Hematopoietic multipotent progenitor cell (in vitro differentiated cells): ENCODE measurements at regions not wholly inside any gene's neighbourhood (a gene's known extent, or its start where the extent isn't known, plus 50 kb on each side); places are given as distances from the start of the nearest gene placed in this dataset.
"Not testable (repeated sequence)": the region's sequence is repeated elsewhere in the genome, so short reads cannot be mapped to it uniquely, and the experiment has no call there.

Experiments
- DNase-seq, 3 donors: peaks; one replicate each; pipeline ENCODE4 v3.0.0-alpha.2; 2011 to 2015; ENCODE audit warnings: low read depth in 2 of 3, low spot score in 2 of 3

GRCh38 chr2:53381271-53381670 is 386.3 kb upstream of the CHAC2 start:
- no peak for DNase-seq

GRCh38 chr2:53379547-53379946 is 388.1 kb upstream of the CHAC2 start:
- DNase-seq = no peak

- DNase-seq = no peak
These were observed 388.8 kb upstream of the CHAC2 start for GRCh38 chr2:53378791-53379190.

GRCh38 chr2:53373126-53373525 is 394.5 kb upstream of the CHAC2 start:
- no peak for DNase-seq

- DNase-seq = no peak
These were observed 401.1 kb upstream of the CHAC2 start for GRCh38 chr2:53366543-53366942.

DNA sequence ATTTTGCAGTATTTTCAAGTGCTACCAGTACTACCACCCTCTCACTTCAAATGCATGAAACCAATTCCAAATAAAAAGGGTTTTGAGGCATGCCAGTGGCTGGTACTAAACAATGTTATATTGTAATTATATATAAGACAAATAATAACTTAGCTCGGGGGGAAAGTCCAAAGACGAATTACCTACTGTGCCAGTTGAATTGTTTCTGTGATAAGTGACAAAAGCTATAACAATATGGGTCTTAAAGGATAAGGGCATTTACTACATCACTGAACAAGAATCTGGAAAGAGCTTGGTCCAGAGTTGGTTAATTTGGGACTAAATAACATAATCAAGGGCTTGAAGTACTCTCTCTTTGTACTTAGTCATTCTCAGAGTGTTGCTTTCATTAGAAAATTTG is 404.7 kb upstream of the CHAC2 start:
- no peak for DNase-seq

DNA sequence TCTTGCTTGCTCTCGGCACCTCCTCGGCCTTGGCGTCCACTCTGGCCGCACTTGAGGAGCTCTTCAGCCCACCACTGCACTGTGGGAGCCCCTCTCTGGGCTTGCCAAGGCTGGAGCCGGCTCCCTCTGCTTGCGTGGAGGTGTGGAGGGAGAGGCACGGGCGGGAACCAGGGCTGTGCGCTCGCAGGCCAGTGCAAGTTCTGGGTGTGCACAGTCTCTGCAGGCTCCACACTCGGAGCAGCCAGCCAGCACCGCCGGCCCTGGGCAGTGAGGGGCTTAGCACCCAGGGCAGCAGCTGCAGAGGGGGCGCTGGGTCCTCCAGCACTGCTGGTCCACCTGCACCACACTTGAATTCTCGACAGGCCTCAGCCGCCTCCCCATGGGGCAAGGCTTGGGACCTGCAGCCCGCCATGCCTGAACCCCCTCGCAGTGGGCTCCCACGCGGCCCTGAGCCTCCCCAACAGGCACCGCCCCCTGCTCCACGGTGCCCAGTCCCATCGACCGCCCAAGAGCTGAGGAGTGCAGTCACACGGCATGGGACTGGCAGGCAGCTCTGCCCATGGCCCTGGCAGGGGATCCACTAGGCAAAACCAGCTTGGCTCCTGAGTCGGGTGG is 411.2 kb upstream of the CHAC2 start:
- DNase-seq = no peak

- no peak for DNase-seq
These were observed 414.2 kb upstream of the CHAC2 start for GRCh38 chr2:53353135-53354114.

GRCh38 chr2:53347269-53347668 is 420.3 kb upstream of the CHAC2 start:
- DNase-seq = no peak

DNA sequence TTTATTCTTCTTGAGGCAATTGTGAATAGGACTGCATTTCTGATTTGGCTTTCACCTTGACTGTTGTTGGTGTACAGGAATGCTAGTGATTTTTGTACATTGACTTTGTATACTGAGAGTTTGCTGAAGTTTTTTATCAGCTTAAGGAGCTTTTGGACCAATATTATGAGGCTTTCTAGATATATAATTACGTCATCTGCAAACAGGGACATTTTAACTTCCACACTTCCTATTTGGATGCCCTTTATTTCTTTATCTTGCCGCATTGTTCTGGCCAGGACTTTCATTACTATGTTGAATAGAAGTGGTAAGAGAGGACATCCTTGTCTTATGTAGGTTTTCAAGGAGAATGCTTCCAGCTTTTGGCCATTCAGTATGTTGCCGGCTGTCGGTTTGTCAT is 425.4 kb upstream of the CHAC2 start:
- DNase-seq = no peak

- DNase-seq = no peak
These were observed 433.0 kb upstream of the CHAC2 start for GRCh38 chr2:53334610-53335009.

GRCh38 chr2:53331667-53332066 is 435.9 kb upstream of the CHAC2 start:
- DNase-seq = no peak

DNA sequence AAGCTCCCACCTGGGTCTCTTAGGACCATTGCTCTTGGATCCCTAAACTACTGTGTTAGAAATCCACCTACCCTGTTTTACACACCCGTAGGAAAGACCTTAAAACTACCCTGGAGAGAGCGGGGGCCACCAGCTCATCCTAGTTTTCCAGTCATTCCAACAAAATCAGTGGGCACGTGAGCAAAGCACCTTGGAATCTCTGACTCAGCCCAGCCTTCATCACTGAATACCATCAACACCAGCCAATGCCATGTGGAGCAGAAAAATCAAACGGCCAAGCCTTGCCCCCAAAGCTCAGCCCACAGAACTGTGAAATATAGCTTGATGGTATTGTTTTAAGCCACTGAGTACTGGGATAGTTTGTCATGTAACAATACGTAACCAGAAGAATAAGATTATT is 449.7 kb upstream of the CHAC2 start:
- no peak for DNase-seq

DNA sequence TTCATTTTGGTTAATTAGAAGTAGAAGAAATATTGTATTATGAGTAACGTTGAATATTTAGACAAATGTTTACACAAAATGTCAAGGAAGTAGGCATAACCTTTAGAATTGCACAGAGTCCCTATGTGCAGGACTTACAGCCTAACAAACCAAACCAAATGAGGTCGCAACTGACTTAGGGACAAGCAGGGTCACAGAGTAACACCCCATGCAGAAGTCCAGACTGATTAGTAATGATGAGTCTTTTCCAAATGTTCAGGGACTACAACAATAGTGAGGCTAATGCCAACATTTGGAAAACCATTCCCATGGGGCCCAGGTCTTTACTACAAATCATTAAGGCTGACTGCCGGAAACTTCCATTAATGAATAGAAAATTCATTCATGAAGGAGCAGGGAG is 452.5 kb upstream of the CHAC2 start:
- DNase-seq = no peak

- DNase-seq = no peak
These were observed 452.9 kb upstream of the CHAC2 start for GRCh38 chr2:53314718-53315117.

DNA sequence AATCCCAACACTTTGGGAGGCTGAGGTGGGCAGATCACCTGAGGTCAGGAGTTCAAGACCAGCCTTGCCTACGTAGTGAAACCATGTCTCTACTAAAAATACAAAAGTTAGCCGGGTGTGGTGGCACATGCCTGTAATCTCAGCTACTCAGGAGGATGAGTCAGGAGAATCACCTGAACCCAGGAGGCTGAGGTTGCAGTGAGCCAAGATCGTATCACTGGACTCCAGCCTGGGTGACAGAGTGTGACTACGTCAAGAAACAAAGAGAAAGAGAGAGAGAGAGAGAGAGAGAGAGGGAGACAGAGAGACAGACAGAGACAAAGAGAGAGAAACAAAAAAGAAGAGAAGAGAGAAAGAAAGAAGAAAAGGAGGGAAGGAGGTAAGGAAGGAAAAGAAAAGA is 454.0 kb upstream of the CHAC2 start:
- DNase-seq = not testable (repeated sequence)

DNA sequence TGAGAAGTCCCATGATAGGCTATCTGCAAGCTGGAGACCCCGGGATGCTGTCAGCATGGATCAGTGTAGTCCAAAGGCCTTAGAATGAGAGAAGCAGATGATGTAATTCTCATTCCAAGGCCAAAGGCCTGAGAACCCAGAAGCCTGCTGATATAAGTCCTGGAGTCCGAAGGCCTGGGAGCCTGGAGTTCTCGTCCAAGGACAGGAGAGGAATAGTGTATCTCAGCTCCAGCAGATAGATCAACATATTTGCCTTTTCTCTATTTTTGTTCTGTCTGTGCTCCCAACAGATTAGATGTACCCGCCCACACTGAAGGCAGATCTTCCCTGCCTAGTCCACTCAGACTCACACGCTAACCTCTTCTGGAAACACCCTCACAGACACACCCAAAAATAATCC is 454.9 kb upstream of the CHAC2 start:
- DNase-seq = no peak

DNA sequence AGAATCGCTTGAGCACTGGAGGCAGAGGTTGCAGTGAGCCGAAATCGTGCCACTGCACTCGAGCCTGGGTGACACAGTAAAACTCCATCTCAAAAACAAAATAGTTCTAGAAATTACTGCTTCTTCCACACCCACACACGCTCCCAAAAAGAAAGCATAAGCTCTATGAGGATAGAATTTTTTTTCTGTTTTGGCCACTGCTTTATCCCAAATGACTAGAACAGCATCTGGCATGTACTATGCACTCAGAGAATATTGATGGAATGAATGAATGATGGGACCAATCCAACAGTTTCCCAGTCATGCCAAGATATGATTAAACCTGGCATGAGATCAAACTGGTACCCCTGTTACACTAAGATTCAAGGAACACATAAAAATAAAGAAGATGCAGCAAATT is 455.4 kb upstream of the CHAC2 start:
- DNase-seq = no peak

GRCh38 chr2:53303012-53303578 is 464.5 kb upstream of the CHAC2 start:
- DNase-seq = no peak

GRCh38 chr2:53302455-53302854 is 465.1 kb upstream of the CHAC2 start:
- no peak for DNase-seq

DNA sequence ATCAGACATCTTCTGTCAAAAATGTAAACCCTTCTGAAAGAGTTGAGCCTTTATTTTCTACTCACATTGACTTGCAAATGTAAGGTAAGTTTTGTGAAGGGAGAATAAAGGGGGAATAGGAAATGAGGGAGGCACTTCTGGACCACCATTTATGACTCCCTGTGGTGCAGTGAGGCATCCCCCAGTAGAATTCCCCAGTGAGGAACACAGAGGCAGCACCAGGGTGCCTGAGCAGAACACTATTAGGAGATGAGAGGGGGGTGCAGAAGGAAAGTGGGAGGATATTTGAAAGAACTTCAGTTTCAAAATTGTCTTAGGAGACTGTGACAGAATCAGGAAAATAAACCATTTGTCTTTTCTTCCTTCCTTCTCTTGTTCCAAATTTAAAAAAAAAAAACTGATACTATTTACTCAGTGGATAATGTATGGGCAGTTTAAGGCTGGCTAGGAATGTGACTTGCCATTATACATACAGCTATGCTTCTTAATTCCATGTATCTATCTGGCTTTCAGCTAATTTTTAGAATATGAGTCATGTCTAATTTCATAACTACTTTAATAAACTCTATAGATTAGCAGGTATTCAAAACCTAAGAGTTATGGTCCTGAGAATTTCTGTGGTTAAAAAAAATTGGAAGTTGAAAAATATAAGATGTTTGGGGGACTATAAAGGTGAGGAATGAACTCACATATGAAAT is 478.1 kb upstream of the CHAC2 start:
- DNase-seq = no peak
